ENCODE measurements at regions not wholly inside any gene's neighbourhood (a gene's known extent, or its start where the extent isn't known, plus 50 kb on each side); places are given as distances from the start of the nearest gene placed in this dataset.

- no peak for DNase-seq (ENCODE audit: extremely low read depth, low read depth)
Observed at GRCh38 chr2:55973673-55974072, 50.1 kb upstream of the EFEMP1 start.

- no peak for DNase-seq (ENCODE audit: extremely low read depth, low read depth)
Observed at GRCh38 chr2:55976681-55977080, 53.1 kb upstream of the EFEMP1 start.

- DNase-seq (ENCODE audit: extremely low read depth, low read depth), result no peak
Observed at GRCh38 chr2:55985406-55985805, 61.8 kb upstream of the EFEMP1 start.

GRCh38 chr2:55986001-55986400 lies 62.4 kb upstream of the EFEMP1 start:
- DNase-seq (ENCODE audit: extremely low read depth, low read depth), result no peak

- no peak for DNase-seq (ENCODE audit: extremely low read depth, low read depth)
Observed at GRCh38 chr2:55986700-55987440, 63.3 kb upstream of the EFEMP1 start.

GRCh38 chr2:55989405-55989804 lies 65.8 kb upstream of the EFEMP1 start:
- no peak for DNase-seq (ENCODE audit: extremely low read depth, low read depth)

- DNase-seq (ENCODE audit: extremely low read depth, low read depth), result peak; percentile 69
Observed at GRCh38 chr2:55992455-55992854, 68.9 kb upstream of the EFEMP1 start.

GRCh38 chr2:55993685-55994084 lies 70.1 kb upstream of the EFEMP1 start:
- DNase-seq (ENCODE audit: extremely low read depth, low read depth), result no peak

- DNase-seq (ENCODE audit: extremely low read depth, low read depth), result no peak
Observed at GRCh38 chr2:55995211-55995610, 71.6 kb upstream of the EFEMP1 start.

- no peak for DNase-seq (ENCODE audit: extremely low read depth, low read depth)
Observed at GRCh38 chr2:55995902-55996301, 72.3 kb upstream of the EFEMP1 start.

GRCh38 chr2:55999231-55999630 lies 75.6 kb upstream of the EFEMP1 start:
- DNase-seq (ENCODE audit: extremely low read depth, low read depth), result no peak

- no peak for DNase-seq (ENCODE audit: extremely low read depth, low read depth)
Observed at GRCh38 chr2:55999790-56000189, 76.2 kb upstream of the EFEMP1 start.

GRCh38 chr2:56001947-56002346 lies 78.4 kb upstream of the EFEMP1 start:
- no peak for DNase-seq (ENCODE audit: extremely low read depth, low read depth)

- peak; percentile 15 for DNase-seq (ENCODE audit: extremely low read depth, low read depth)
Observed at GRCh38 chr2:56008661-56009431, 85.3 kb upstream of the EFEMP1 start.

- DNase-seq (ENCODE audit: extremely low read depth, low read depth), result peak; percentile 61
Observed at GRCh38 chr2:56009758-56010458, 86.3 kb upstream of the EFEMP1 start.

- no peak for DNase-seq (ENCODE audit: extremely low read depth, low read depth)
Observed at GRCh38 chr2:56011624-56012023, 88.0 kb upstream of the EFEMP1 start.

GRCh38 chr2:56012221-56012765 lies 88.7 kb upstream of the EFEMP1 start:
- DNase-seq (ENCODE audit: extremely low read depth, low read depth), result no peak

GRCh38 chr2:56013475-56013874 lies 89.9 kb upstream of the EFEMP1 start:
- DNase-seq (ENCODE audit: extremely low read depth, low read depth), result no peak

- no peak for DNase-seq (ENCODE audit: extremely low read depth, low read depth)
Observed at GRCh38 chr2:56014046-56014730, 90.6 kb upstream of the EFEMP1 start.

- DNase-seq (ENCODE audit: extremely low read depth, low read depth), result no peak
Observed at GRCh38 chr2:56015711-56016115, 92.1 kb upstream of the EFEMP1 start.

GRCh38 chr2:56017784-56018183 lies 94.2 kb upstream of the EFEMP1 start:
- no peak for DNase-seq (ENCODE audit: extremely low read depth, low read depth)
